Left ventricle myocardium inferior (tissue), 1 donor: ENCODE measurements at regions not wholly inside any gene's neighbourhood (a gene's known extent, or its start where the extent isn't known, plus 50 kb on each side); places are given as distances from the start of the nearest gene placed in this dataset.

ENCODE experiments used
- DNase-seq: peaks from one replicate; pipeline ENCODE4 v3.0.0-alpha.2; 2020
- H3K27ac ChIP-seq: fragments of 200-600 bp; replicated peaks from 2 replicates; pipeline ENCODE4 v1.8.0; 2021
- H3K27me3 ChIP-seq: fragments of 200-600 bp; 2 replicates; pipeline ENCODE4 v1.8.0; 2021; ENCODE audit warnings: low read depth
- H3K36me3 ChIP-seq: fragments of 200-600 bp; 2 replicates; pipeline ENCODE4 v1.8.0; 2021
- H3K4me1 ChIP-seq: fragments of 200-600 bp; 2 replicates; pipeline ENCODE4 v1.8.0; 2021
- H3K4me3 ChIP-seq: fragments of 200-600 bp; 2 replicates; pipeline ENCODE4 v1.8.0; 2021; ENCODE audit warnings: mild to moderate bottlenecking, moderate library complexity
- H3K9me3 ChIP-seq: fragments of 200-600 bp; replicated peaks from 2 replicates; pipeline ENCODE4 v1.8.0; 2021
- intact Hi-C: fragments of 100-400 bp; cut with micrococcal nuclease; formaldehyde crosslinking; loops from one replicate; pipeline ENCODE4 v1.11.0; 2022
- TF ChIP-seq, protein P1 (sequence below): fragments of 200-600 bp; IDR thresholded peaks from 2 replicates; pipeline ENCODE4 v1.8.0; 2021; ENCODE audit warnings: antibody characterized with exemption, mild to moderate bottlenecking, borderline replicate concordance
- donor health status: DM: no; HTN: yes; CAD: no; lungs with severe emphysema.

- H3K36me3 ChIP-seq = no peaks in the 10 kb centered on the region
- H3K9me3 ChIP-seq = peaks cover 32% of the 10 kb centered on the region
- intact Hi-C loops = no loop called here
- H3K4me1 ChIP-seq = no peaks in the 10 kb centered on the region
- no peak overlapping the region for H3K4me3 ChIP-seq
- no peak overlapping the region for H3K27ac ChIP-seq
- TF ChIP-seq, protein P1, sequence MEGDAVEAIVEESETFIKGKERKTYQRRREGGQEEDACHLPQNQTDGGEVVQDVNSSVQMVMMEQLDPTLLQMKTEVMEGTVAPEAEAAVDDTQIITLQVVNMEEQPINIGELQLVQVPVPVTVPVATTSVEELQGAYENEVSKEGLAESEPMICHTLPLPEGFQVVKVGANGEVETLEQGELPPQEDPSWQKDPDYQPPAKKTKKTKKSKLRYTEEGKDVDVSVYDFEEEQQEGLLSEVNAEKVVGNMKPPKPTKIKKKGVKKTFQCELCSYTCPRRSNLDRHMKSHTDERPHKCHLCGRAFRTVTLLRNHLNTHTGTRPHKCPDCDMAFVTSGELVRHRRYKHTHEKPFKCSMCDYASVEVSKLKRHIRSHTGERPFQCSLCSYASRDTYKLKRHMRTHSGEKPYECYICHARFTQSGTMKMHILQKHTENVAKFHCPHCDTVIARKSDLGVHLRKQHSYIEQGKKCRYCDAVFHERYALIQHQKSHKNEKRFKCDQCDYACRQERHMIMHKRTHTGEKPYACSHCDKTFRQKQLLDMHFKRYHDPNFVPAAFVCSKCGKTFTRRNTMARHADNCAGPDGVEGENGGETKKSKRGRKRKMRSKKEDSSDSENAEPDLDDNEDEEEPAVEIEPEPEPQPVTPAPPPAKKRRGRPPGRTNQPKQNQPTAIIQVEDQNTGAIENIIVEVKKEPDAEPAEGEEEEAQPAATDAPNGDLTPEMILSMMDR = no peak
- H3K27me3 ChIP-seq = no peaks in the 10 kb centered on the region
- no peak for DNase-seq
Measured at GRCh38 chr7:108860615-108861014, 290.9 kb downstream of the DNAJB9 start.

GRCh38 chr7:108861071-108861470 is 291.4 kb downstream of the DNAJB9 start:
- intact Hi-C loops = no loop called here
- no peak for DNase-seq
- no peak overlapping the region for H3K4me3 ChIP-seq
- no peaks in the 10 kb centered on the region for H3K27me3 ChIP-seq
- H3K4me1 ChIP-seq = no peaks in the 10 kb centered on the region
- TF ChIP-seq, protein P1 = no peak
- peaks cover 34% of the 10 kb centered on the region for H3K9me3 ChIP-seq
- H3K36me3 ChIP-seq = no peaks in the 10 kb centered on the region
- no peak overlapping the region for H3K27ac ChIP-seq

DNA sequence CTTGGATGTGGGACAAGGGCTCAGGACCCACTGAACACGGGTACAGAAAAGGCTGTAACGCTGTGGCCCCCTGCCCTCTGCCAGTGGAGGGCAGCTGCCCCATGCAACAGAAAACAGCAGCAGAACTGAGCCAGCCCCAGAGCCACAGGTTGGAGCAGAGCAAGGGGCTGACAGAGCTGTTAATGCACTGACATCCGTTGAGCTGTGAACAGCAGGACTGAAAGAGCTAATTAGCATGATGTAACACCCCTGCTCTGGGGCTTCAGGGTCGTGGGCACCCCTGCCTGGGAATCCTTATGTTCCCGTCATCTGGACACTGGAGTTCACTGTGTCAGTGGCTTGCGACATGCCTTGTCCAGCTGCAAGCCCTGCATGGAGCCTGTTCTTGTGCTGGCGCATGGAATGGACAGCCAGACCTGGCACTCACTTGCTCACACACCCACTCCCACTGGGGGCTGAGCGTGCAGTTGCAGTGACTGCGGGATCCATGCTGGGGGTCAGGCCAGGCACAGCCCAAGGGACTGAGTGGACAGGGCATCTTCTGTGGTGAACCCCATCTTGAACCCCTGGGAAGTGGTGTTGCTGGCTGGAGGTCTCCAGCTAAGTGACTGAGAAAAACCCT is 293.7 kb downstream of the DNAJB9 start:
- Histone ChIP-seq H3K36me3 (no peaks in the 10 kb centered on the region), H3K9me3 (peaks cover 39% of the 10 kb centered on the region), H3K4me1 (no peaks in the 10 kb centered on the region), H3K27ac (no peak overlapping the region), H3K27me3 (no peaks in the 10 kb centered on the region), H3K4me3 (no peak overlapping the region)
- DNase-seq = no peak
- intact Hi-C loops = no loop called here
- TF ChIP-seq, protein P1 = no peak

DNA sequence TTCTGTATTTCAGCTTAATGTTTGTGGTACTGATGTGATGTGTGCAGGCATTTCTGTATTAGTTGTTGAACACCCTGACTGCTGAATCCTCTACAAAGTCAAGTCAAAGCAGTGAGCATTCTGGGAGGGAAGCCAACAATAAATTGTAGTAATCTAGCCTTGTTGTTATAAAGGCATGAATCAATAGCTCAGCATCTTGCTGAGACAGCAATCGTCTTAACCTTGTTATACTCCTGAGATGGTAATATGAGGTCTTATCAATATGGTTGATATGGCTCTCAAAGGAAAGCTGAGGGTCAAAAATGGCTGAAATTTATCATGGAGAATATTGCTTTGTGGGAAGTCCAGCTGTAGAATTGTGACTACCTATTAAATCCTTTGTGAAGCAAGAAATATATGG is 299.4 kb downstream of the DNAJB9 start:
- no peaks in the 10 kb centered on the region for H3K4me1 ChIP-seq
- H3K4me3 ChIP-seq = no peak overlapping the region
- intact Hi-C loops = no loop called here
- DNase-seq = no peak
- H3K36me3 ChIP-seq = no peaks in the 10 kb centered on the region
- TF ChIP-seq, protein P1 = no peak
- no peak overlapping the region for H3K27ac ChIP-seq
- H3K9me3 ChIP-seq = peaks cover 44% of the 10 kb centered on the region
- no peaks in the 10 kb centered on the region for H3K27me3 ChIP-seq

DNA sequence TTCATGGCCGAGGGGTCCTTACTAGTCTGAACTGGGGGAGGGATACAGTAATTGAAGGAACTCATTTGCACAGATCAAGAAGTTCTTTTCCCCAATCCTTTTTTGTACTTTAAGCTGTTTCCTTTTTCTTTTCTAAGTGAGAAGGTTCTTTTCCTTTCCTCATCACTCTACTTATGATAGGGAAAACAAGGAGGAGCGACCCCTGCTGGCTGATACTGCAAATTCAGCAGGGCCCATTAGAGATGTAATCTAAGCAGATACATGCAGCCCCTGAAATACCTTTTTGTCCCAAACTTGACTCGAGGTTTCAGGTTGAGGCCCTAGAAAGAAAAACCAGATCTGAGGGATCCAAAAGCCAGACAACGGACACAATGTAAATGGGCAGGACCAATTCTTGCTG is 305.5 kb downstream of the DNAJB9 start:
- Histone ChIP-seq H3K27ac (no peak overlapping the region), H3K4me1 (no peaks in the 10 kb centered on the region), H3K36me3 (no peaks in the 10 kb centered on the region), H3K4me3 (no peak overlapping the region), H3K27me3 (no peaks in the 10 kb centered on the region), H3K9me3 (peaks cover 41% of the 10 kb centered on the region)
- intact Hi-C loops = no loop called here
- TF ChIP-seq, protein P1 = no peak
- DNase-seq = no peak
